GM12892 (cell line): ENCODE measurements at regions not wholly inside any gene's neighbourhood (a gene's known extent, or its start where the extent isn't known, plus 50 kb on each side); places are given as distances from the start of the nearest gene placed in this dataset.

Experiments used
- POLR2A ChIP-seq: IDR thresholded peaks from 2 replicates; pipeline ENCODE4 v1.6.1; 2011; ENCODE audit warnings: low read depth, low read length, control low read depth
- POLR2AphosphoS5 ChIP-seq: IDR thresholded peaks from 2 replicates; pipeline ENCODE4 v1.6.1; 2011; ENCODE audit warnings: low read depth, low read length, control low read depth
- TAF1 ChIP-seq: IDR thresholded peaks from 2 replicates; pipeline ENCODE4 v1.6.1; 2011; ENCODE audit warnings: low read depth, mild to moderate bottlenecking, control low read depth, low read length, borderline replicate concordance

GRCh38 chr18:60147323-60147722 lies 225.3 kb downstream of the MC4R start:
- TF ChIP-seq TAF1 (no peak), POLR2AphosphoS5 (no peak), POLR2A (no peak)
